H1 (cell line): ENCODE measurements at regions not wholly inside any gene's neighbourhood (a gene's known extent, or its start where the extent isn't known, plus 50 kb on each side); places are given as distances from the start of the nearest gene placed in this dataset.

ENCODE experiments used
- CTCF ChIA-PET: fragments of 300-600 bp; sonication (Branson Sonifier 250); formaldehyde crosslinking; loops from one replicate; lab custom pipeline; 2021; ENCODE audit not compliant: partially characterized antibody; lab: Charles Lee
- POLR2A ChIA-PET: fragments of 300-600 bp; sonication (Branson Sonifier 250); formaldehyde crosslinking; loops from one replicate; lab custom pipeline; 2021; ENCODE audit warnings: inconsistent platforms; ENCODE audit not compliant: partially characterized antibody; lab: Charles Lee
- DNase-seq, 2 experiments: peaks; one replicate each; pipeline versions ENCODE4 v3.0.0 to v3.0.0-alpha.2; 2010 to 2022; ENCODE audit warnings: low spot score in 2 of 2, low read depth in 1 of 2, mixed read lengths in 1 of 2
- FAIRE-seq: peaks from 2 replicates; lab custom pipeline; 2011; peaks lifted over from hg19 to GRCh38; lab: Jason Lieb, UNC
- H2AFZ ChIP-seq: 2 replicates; pipeline ENCODE4 v1.8.1; 2012; ENCODE audit warnings: low read length, inconsistent platforms
- H2AK5ac ChIP-seq: 2 replicates; pipeline ENCODE4 v1.6.1; 2013; ENCODE audit warnings: low read depth, low read length
- H2BK120ac ChIP-seq: replicated peaks from 2 replicates; pipeline ENCODE3; 2013; ENCODE audit warnings: low read depth, low read length, inconsistent platforms
- H2BK12ac ChIP-seq: 2 replicates; pipeline ENCODE4 v1.6.1; 2013; ENCODE audit warnings: low read depth, low read length
- H2BK15ac ChIP-seq: 2 replicates; pipeline ENCODE4 v1.6.1; 2013; ENCODE audit warnings: low read length
- H2BK20ac ChIP-seq: 2 replicates; pipeline ENCODE4 v1.6.1; 2013; ENCODE audit warnings: low read length
- H2BK5ac ChIP-seq: 2 replicates; pipeline ENCODE4 v1.6.1; 2013; ENCODE audit warnings: low read depth, low read length
- H3K14ac ChIP-seq: 2 replicates; pipeline ENCODE4 v1.6.1; 2013; ENCODE audit warnings: inconsistent platforms; ENCODE audit not compliant: insufficient read length
- H3K18ac ChIP-seq: 2 replicates; pipeline ENCODE4 v1.6.1; 2013; ENCODE audit warnings: low read length; ENCODE audit errors: extremely low read depth
- H3K23ac ChIP-seq: 2 replicates; pipeline ENCODE4 v1.6.1; 2013; ENCODE audit warnings: inconsistent platforms; ENCODE audit not compliant: insufficient read length
- H3K23me2 ChIP-seq: 2 replicates; pipeline ENCODE4 v1.6.1; 2013; ENCODE audit warnings: low read depth, low read length
- H3K27ac ChIP-seq: 2 replicates; pipeline ENCODE4 v1.6.1; 2011; ENCODE audit warnings: low read depth, low read length, inconsistent platforms
- H3K27me3 ChIP-seq, 4 experiments: replicated peaks in 1 of 4; 1 replicate in 1 of 4; 2 replicates in 3 of 4; pipeline versions ENCODE4 v1.6.1 to v1.8.1; 2011 to 2013; ENCODE audit warnings: low read length in 3 of 4, mild to moderate bottlenecking in 3 of 4, inconsistent platforms in 2 of 4, mixed read lengths in 2 of 4, moderate library complexity in 1 of 4; ENCODE audit not compliant: control insufficient read depth in 3 of 4, insufficient read depth in 3 of 4; ENCODE audit errors: extremely low read depth in 1 of 4
- H3K36me3 ChIP-seq, 4 experiments: 2 replicates each; pipeline versions ENCODE4 v1.6.1 to v1.8.1; 2011 to 2013; ENCODE audit warnings: mild to moderate bottlenecking in 4 of 4, low read length in 3 of 4, moderate library complexity in 2 of 4, control low read depth in 1 of 4, inconsistent platforms in 1 of 4; ENCODE audit not compliant: insufficient read depth in 4 of 4, control insufficient read depth in 2 of 4
- H3K4ac ChIP-seq: replicated peaks from 2 replicates; pipeline ENCODE3; 2013; ENCODE audit warnings: low read length, low read depth, mixed read lengths, inconsistent platforms; ENCODE audit not compliant: insufficient read length
- H3K4me1 ChIP-seq, 4 experiments: replicated peaks in 1 of 4; 1 replicate in 1 of 4; 2 replicates in 3 of 4; pipeline versions ENCODE4 v1.6.1 to v1.8.1; 2011 to 2013; ENCODE audit warnings: low read length in 3 of 4, inconsistent platforms in 2 of 4, mixed read lengths in 1 of 4; ENCODE audit not compliant: insufficient read depth in 4 of 4, control insufficient read depth in 3 of 4
- H3K4me2 ChIP-seq, 2 experiments: 2 replicates each; pipeline versions ENCODE4 v1.6.1 to v1.8.1; 2011 to 2013; ENCODE audit warnings: low read depth in 2 of 2, low read length in 2 of 2, control low read depth in 1 of 2, inconsistent platforms in 1 of 2, mild to moderate bottlenecking in 1 of 2; ENCODE audit not compliant: insufficient read depth in 1 of 2
- H3K4me3 ChIP-seq, 4 experiments: fragments of 200-600, 300-600 bp in 1 of 4; sonication (generic), shearing (Covaris generic), sonication (Bioruptor Twin) in 1 of 4; 2 replicates each; pipeline versions ENCODE4 v1.5.1 to v1.8.1; 2011 to 2016; ENCODE audit warnings: low read length in 4 of 4, low read depth in 3 of 4, control low read depth in 2 of 4, inconsistent platforms in 2 of 4, mild to moderate bottlenecking in 2 of 4, mixed read lengths in 1 of 4, moderate library complexity in 1 of 4; ENCODE audit not compliant: insufficient read depth in 2 of 4; ENCODE audit errors: extremely low read depth in 1 of 4
- H3K56ac ChIP-seq: replicated peaks from 2 replicates; pipeline ENCODE3; 2013; ENCODE audit warnings: low read depth, mild to moderate bottlenecking, mixed read lengths, low read length, inconsistent platforms; ENCODE audit not compliant: insufficient read length
- H3K79me1 ChIP-seq: 2 replicates; pipeline ENCODE4 v1.6.1; 2013; ENCODE audit warnings: low read depth, low read length, control low read depth
- H3K79me2 ChIP-seq, 2 experiments: 2 replicates each; pipeline versions ENCODE4 v1.6.1 to v1.8.1; 2012 to 2013; ENCODE audit warnings: low read length in 2 of 2, mild to moderate bottlenecking in 2 of 2, inconsistent platforms in 1 of 2; ENCODE audit not compliant: insufficient read depth in 2 of 2, control insufficient read depth in 1 of 2
- H3K9ac ChIP-seq, 4 experiments: replicated peaks in 1 of 4; 1 replicate in 1 of 4; 2 replicates in 3 of 4; pipeline versions ENCODE4 v1.6.1 to v1.8.1; 2011 to 2013; ENCODE audit warnings: low read depth in 3 of 4, low read length in 3 of 4, control low read depth in 2 of 4, mild to moderate bottlenecking in 2 of 4, moderate library complexity in 2 of 4, inconsistent platforms in 1 of 4; ENCODE audit errors: extremely low read depth in 1 of 4
- H3K9me3 ChIP-seq, 2 experiments: 2 replicates each; pipeline versions ENCODE4 v1.6.1 to v1.8.1; 2012 to 2013; ENCODE audit warnings: mild to moderate bottlenecking in 2 of 2, moderate library complexity in 2 of 2, control low read depth in 1 of 2, inconsistent platforms in 1 of 2, low read depth in 1 of 2, low read length in 1 of 2, mixed read lengths in 1 of 2; ENCODE audit not compliant: insufficient read depth in 2 of 2
- H4K20me1 ChIP-seq, 2 experiments: replicated peaks in 1 of 2; 2 replicates each; pipeline versions ENCODE3 to v1.8.1; 2011 to 2013; ENCODE audit warnings: inconsistent platforms in 2 of 2, low read length in 2 of 2, mild to moderate bottlenecking in 1 of 2; ENCODE audit not compliant: insufficient read depth in 2 of 2, control insufficient read depth in 1 of 2
- H4K5ac ChIP-seq: 2 replicates; pipeline ENCODE4 v1.6.1; 2013; ENCODE audit warnings: low read length, low read depth, mixed read lengths, inconsistent platforms; ENCODE audit not compliant: insufficient read length
- H4K8ac ChIP-seq: 2 replicates; pipeline ENCODE4 v1.8.0; 2013; ENCODE audit warnings: mild to moderate bottlenecking, moderate library complexity, low read length, inconsistent platforms; ENCODE audit not compliant: insufficient read depth; ENCODE audit errors: extremely low read depth
- H4K91ac ChIP-seq: replicated peaks from 2 replicates; pipeline ENCODE3; 2013; ENCODE audit warnings: low read length, mixed read lengths, inconsistent platforms; ENCODE audit not compliant: insufficient read length
- ASH2L ChIP-seq: fragments of 200-600, 300-600 bp; sonication (generic); IDR thresholded peaks from one replicate; pipeline ENCODE4 v1.7.1; 2017; ENCODE audit warnings: low read length
- CBX8 ChIP-seq: fragments of 300-800, 300-1000 bp; sonication (generic); IDR thresholded peaks from 2 replicates; pipeline ENCODE4 v1.7.1; 2016; ENCODE audit warnings: low read depth, low read length, borderline replicate concordance
- KDM4A ChIP-seq: IDR thresholded peaks from one replicate; pipeline ENCODE4 v1.7.1; 2012; ENCODE audit warnings: low read depth, mild to moderate bottlenecking, moderate library complexity, low read length, inconsistent platforms; ENCODE audit not compliant: severe bottlenecking
- MAFK ChIP-seq: IDR thresholded peaks from 2 replicates; pipeline ENCODE4 v1.6.1; 2012; ENCODE audit warnings: low read depth, mild to moderate bottlenecking, improper control_type of control experiment, low read length
- SUZ12 ChIP-seq: fragments of 200-600 bp; sonication (generic); IDR thresholded peaks from 2 replicates; pipeline ENCODE4 v1.6.1; 2012; ENCODE audit warnings: mild to moderate bottlenecking, inconsistent platforms, low read length, moderate library complexity, mixed read lengths
- WGBS, 2 experiments: shearing (Covaris generic) in 1 of 2; methylation state at CpG; one replicate each; pipeline versions ENCODE4 v1.1.6 to v1.1.7; 2013 to 2015; ENCODE audit warnings: low lambda C conversion rate in 2 of 2, mixed read lengths in 2 of 2, inconsistent platforms in 1 of 2, low coverage in 1 of 2, missing lambda C conversion rate in 1 of 2; ENCODE audit not compliant: insufficient replicate concordance in 2 of 2, insufficient coverage in 1 of 2, insufficient read length in 1 of 2; ENCODE audit errors: extremely low coverage in 1 of 2, missing lambda C conversion rate in 1 of 2; 5-methylcytosine and 5-hydroxymethylcytosine counted together

DNA sequence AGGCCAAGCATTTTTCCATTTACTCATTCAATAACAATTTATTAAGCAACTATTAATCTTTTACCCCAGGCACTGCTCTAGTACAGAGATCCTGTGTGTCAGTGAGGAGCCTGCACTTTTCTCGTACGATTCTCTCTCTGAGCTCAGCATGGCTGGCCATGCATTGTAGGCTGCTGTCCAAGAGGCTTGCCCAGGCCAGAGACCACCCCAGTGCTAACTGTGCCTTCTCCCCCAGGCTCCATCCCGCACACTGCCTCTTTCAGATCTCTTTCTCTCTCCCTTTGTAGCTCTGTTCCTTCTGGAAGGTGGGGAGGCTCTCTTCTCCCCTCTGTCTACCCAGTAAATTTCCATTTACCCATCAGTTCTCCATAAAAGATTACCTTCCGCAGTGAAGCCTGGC is 101.0 kb upstream of the IKZF1 start:
- H2BK5ac ChIP-seq: no peak overlapping the region
- H3K9me3 ChIP-seq: no peaks in the 10 kb centered on the region
- no peak for DNase-seq
- no peak overlapping the region for H4K5ac ChIP-seq
- H3K79me2 ChIP-seq: no peaks in the 10 kb centered on the region
- no peak for TF ChIP-seq SUZ12
- TF ChIP-seq MAFK: no peak
- no peak for TF ChIP-seq CBX8
- TF ChIP-seq ASH2L: no peak
- TF ChIP-seq KDM4A: no peak
- TF ChIP-seq, all 59 proteins: peak for 0
- 95% methylated on average over 4 of the region's 4 CpGs; no CpG with 5 or more reads in 1 of the 2 experiments for WGBS, 2 experiments
- Histone ChIP-seq H2BK120ac (no peak overlapping the region), H2AFZ (peak overlapping the region; percentile 54; the same call in 1 of the 2 replicates), H3K4me2 (no peak overlapping the region), H2BK20ac (no peak overlapping the region), H2AK5ac (no peak overlapping the region), H4K8ac (no peak overlapping the region), H3K23ac (no peak overlapping the region), H3K18ac (no peak overlapping the region), H3K56ac (no peak overlapping the region), H3K4me3 (no peak overlapping the region), H3K4ac (no peak overlapping the region), H4K20me1 (no peaks in the 10 kb centered on the region), H4K91ac (no peak overlapping the region), H2BK15ac (no peak overlapping the region), H3K27me3 (no peaks in the 10 kb centered on the region; a peak in 1 of 7 replicates), H3K27ac (no peak overlapping the region), H3K14ac (no peak overlapping the region), H2BK12ac (no peak overlapping the region), H3K9ac (no peak overlapping the region), H3K23me2 (no peaks in the 10 kb centered on the region), H3K36me3 (no peaks in the 10 kb centered on the region), H3K79me1 (no peaks in the 10 kb centered on the region), H3K4me1 (no peaks in the 10 kb centered on the region)
- FAIRE-seq: no peak
- POLR2A ChIA-PET: no interaction called here
- CTCF ChIA-PET: interaction anchor here (0.8 to 2.7 kb wide), 15 partner anchors 9 to 239 kb away, joined by 3 to 16 read pairs (median 4); no protein-coding TSS in a partner anchor
